SH-SY5Y (cell line): ENCODE measurements at regions not wholly inside any gene's neighbourhood (a gene's known extent, or its start where the extent isn't known, plus 50 kb on each side); places are given as distances from the start of the nearest gene placed in this dataset.

Experiments used
- GATA2 ChIP-seq: IDR thresholded peaks from 2 replicates; pipeline ENCODE4 v1.6.1; 2011; ENCODE audit warnings: mild to moderate bottlenecking, low read depth, low read length
- GATA3 ChIP-seq: IDR thresholded peaks from 2 replicates; pipeline ENCODE4 v1.6.1; 2011; ENCODE audit warnings: low read depth, mild to moderate bottlenecking, low read length, moderate library complexity

DNA sequence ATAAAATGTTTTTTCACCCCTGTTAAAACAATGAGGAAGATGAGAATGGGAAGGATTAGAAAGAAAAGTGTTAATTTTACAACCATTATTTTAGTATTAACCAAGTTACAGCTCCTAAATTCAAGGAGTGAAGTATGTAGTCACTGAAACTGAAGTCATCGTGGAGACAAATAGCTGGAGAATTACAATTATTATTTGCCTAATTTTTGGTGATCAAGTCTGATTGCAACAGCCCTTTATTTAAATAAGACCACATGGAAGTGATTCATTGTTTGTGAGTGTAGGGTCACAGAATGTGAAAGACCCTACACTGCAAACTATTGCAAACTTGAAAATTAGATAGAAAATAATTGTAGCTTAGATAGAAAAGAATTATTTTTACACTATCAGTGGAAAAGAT lies 292.4 kb downstream of the CENPW start:
- TF ChIP-seq GATA2 (no peak), GATA3 (no peak)
